Fibroblast of skin of back (primary cell): ENCODE measurements at regions not wholly inside any gene's neighbourhood (a gene's known extent, or its start where the extent isn't known, plus 50 kb on each side); places are given as distances from the start of the nearest gene placed in this dataset.

Source experiments
- DNase-seq: peaks from one replicate; pipeline ENCODE4 v3.0.0-alpha.2; 2013

DNA sequence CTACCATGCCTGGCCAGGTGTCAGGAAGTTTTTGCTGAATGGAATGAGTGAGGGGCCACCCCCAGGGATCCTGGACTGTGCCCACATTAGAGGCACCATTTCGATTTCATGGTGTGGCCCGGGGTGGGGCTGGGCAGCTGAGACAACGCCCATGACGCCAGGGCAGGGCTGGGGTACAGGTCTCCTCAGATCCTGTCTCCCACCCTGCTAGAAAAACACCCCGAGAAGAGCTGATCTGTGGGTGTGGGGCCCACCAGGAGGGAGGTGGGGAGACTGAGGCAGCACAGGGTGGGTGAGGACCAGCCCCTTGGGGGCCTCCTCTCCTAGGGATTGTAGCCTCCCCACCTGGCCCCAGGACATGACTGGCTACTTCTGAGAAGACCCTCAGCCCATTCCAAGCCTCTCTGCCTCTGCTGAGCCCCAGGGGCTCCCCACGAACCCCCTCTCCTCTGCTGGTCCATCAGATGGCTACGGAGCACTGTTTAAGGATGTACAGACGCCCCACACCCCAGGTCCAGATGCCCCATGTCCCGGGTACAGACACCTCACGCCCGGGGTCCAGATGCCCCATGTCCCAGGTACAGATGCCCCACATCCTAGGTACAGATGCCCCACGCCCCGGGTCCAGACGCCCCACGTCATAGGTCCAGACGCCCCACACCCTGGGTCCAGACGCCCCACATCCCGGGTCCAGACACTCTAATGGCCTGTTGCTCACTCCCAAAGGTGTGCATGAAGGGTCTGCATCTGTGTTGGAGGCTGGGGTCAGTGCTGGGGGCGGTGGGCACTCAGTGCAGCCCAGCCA, 99.4 kb downstream of the MICALL2 start:
- no peak for DNase-seq

DNA sequence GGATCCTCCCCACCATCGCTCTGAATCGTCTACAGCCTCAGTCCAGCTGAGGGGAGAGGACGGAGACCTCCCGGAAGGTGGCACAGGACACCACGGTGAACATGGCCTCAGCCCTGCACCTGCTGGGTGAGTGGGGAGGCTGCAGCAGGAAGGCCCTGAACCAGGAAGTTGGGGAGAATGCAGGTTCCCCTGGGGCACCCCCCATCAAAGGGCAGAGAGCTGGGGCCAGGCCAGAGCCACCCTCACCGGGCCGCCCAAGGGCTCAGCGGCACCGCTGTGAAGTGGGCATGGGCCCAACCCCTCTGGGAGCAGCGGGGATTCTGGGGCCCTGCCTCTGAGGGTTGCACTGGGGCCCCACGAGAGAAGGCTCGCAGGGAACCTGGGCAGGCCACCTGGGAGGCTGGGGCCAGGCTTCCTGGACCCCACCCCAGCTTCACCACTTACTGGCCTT, 98.7 kb downstream of the MICALL2 start:
- DNase-seq, result no peak

DNA sequence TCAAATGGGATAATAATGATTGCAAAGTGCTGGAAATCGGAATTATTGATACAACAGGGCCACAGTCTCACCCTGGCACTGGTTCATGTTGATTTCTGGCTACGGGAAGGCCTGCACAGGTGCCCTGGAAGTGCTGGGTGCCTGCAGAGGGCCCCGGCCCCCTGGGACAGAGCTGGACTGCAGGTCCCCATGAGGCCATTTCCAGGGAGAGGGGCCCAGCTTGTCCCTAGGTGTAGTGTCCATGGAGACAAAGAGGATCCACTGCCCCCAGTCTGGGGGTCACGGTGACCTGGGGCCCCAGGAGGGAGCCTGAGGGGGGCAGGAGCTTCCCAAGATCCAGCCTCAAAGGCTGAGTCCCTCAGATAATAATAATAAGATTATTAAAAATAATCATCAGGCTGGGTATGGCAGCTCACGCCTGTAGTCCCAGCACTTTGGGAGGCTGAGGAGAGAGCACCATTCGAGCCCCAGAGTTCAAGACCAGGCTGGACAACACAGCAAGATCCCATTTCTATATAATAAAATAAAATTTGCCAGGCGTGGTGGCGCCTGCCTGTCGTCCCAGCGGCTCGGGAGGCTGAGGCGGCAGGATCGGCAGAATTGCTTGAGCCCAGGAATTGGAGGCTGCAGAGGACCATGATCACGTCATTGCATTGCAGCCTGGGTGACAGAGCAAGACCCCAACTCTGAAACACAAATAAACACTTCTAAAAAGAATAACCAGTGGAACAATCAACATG, 98.1 kb downstream of the MICALL2 start:
- DNase-seq, result no peak

DNA sequence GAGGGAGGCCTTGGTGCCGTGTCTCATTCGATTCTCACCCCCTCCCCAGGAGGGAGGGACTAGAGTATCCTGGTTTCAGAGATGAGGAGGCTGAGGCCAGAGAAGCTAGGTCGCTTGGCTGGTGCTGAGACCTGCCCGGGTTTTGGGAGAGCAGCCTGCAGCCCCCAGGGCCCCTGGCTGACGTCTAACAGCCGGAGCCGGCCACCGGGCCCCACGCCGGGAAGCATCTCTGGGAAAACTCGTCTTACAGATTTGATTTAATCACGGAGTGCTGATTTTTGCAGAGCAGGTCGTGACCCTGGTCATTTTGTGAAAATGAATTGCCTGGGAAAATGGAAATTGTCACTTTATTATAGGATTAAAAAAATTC, 97.5 kb downstream of the MICALL2 start:
- no peak for DNase-seq

DNA sequence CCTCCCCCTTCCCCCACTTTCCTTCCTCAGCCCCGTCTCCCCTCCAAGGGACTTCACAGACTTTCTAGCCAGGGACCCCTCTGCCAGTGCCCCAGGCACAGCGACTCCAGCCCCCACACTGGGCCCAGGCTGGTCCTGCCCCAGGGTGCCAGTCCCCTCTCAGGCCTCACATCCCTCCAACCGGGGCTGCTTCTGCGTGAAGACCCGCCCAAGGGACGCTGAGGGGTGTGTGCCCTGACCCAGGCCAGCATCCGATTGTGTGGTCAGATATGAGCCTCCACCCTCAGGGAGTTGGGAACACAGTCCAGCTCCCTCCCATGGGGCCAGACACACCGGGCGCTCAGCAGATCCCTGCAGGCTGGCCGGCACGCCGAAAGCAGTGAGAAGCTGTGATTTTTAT, 97.0 kb downstream of the MICALL2 start:
- DNase-seq, result no peak

DNA sequence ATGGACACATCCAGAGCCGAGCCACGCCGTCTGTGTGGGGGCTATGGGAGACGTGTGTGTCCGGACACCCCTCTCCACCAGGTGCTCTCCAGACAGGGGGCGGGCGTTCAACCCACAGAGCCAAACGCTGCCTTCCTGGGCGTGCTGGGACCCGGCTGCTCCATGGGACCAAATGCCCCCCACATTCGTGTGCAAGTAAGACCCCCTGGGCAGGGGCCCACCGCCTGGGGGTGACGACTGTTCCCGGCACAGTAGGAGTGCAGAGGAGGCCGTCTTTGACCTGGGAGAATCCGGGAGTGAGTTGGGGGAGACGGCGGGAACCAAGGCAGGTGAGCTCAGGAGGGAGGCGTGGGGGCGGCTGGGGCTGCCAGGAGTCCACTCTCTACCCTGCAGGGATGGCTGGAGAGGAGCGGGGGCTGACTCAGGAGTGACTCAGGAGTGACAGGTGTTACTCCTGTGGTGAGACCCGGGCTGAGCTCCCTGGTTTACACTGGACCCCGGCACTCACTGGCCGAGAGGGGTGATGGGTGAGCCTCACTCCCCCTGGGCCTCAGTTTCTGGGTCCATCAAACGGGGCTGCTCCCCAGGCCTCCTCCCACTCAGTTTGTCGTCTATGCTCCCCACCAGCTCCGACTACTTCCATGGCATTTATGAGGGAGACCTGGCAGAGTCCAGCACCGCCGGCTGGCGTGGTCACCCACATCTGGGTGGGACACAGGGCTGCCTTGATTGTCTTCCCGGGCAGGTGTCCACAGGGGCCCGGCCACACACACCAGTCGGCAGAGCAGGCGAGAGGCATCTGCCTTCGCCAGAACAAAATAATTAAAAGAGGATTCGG, 95.0 kb downstream of the MICALL2 start:
- no peak for DNase-seq

DNA sequence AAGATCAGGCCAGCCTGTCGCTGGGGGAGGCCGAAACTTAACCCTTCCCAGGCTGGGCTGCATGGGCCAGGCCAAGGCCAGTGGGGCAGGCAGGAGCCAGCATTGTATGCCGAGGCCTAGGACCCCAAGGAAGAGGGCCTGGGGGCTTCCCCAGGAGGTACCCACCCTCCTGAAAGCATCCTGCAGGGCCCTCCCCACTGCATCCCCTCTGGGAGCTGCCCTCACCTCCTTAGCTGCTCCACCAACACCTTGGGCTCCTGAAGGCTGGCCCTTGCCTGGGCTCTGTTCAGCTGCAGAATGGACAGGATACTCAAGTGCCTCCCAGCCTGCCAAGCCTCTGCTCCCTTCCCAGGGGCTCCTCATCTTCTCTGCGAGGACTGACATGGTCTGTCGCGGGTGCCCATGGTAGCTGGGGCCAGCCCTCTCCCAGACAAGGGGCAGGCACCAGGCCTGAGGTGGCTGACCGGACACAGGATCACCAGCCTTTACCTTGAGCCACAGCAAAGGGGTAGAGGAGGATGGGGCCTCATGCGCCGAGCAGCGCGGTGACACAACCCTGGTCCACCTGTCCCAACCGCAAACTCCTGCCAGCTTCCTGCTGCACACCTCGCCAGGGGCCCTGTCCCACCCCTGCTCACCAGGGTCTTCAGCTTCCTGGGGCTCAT, 94.2 kb downstream of the MICALL2 start:
- no peak for DNase-seq

DNA sequence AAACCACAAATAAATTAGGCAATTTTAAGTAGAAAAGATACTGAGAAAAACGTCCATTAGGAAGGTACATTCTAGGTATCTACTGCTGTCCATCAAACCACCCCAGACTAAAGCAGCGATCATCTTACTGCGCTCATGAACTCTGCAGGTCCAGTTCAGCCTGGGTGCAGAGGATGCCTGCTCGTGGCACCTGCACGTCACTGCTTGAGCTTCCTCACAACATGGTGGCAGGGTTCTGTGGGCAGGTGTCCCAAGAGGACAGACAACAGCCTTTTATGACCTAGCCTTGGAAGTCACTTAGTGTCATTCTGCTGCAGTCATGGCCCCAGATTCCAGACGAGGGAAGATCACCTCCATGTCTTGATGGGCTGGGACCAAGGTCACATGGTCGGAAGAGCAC, 93.4 kb downstream of the MICALL2 start:
- DNase-seq, result no peak

DNA sequence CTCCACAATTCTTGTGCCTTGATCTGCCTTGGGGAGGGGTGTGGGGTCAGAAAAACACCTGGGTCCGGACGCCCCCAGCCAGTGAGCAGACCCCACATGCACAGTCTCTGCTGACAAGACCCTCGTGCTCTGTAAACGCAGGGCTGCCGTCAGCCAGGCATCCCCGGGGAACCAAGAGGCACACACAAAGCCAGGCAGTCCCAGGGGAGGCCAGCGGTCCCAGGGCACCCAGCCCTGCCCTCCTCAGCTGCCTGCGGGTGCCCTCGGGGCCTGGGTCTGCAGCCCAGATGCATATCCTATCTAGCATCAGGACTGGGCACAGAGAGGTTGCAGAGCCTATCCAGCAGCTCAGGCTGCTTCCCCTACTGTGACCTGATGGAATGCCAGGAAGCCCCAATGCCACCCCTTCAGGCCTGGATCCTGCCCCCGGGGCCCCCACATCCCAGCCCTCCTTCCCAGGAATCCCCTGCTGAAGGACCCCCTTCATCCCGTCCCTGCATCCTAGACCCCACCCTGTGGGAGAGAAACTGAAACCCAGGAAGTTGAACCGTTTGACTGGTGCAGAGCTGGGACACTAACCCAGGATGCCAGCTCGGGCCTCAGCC, 92.4 kb downstream of the MICALL2 start:
- no peak for DNase-seq

DNA sequence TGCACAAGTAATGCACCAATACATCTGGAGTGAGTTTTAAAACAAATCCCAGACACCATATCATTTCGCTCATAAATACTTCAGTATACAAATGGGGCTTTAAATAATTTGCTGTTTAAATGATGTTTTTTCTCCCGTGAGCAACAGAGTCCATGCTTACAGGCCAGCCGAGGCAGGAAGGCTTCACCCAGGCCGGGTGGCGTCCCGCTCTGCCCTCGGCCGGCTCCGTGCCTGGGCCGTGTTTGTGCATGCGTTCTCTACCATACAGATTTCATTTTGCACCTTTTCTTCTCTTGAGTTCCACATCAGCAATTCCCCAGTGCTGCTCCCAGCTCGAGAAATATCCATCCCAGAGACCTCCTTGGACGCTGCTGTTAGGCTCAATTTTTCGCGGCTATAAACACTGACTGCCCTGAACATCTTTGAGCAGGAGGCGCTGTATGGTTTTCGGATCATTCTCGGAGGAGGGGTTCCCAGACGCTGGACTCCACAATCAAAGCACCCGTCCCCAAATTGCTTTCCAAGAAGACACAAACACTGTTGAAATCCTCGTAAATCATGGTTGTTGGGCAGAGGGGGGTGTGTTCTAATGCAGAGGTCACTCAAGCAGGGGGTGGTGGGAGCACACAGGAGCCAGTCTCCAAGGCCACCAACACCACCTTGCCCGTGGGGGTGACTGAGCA, 91.6 kb downstream of the MICALL2 start:
- DNase-seq, result no peak

DNA sequence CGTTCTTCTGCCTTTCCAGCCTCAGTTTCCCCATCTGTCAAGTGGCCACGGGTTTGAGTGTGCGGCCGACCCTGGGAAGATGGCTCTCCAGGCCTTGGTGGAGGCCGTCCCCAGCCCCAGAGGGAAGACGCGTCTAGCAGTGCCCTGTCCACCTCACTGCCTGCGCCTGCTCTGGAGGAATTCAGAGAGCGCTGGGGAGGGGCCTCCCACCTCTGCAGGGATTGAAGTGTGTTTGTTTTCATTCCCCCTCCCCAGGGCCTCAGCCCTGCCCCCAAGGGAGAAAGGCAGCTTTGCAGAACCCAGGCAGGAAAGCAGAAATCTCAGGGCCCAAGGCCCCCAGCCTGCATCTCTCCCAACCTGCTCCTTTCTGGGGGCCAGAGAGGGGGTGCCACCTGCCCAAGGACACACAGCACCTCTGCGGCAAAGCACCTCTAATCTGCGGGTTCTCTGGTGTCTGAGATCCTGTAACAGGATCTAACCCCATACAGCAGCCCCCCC, 91.0 kb downstream of the MICALL2 start:
- DNase-seq, result no peak

DNA sequence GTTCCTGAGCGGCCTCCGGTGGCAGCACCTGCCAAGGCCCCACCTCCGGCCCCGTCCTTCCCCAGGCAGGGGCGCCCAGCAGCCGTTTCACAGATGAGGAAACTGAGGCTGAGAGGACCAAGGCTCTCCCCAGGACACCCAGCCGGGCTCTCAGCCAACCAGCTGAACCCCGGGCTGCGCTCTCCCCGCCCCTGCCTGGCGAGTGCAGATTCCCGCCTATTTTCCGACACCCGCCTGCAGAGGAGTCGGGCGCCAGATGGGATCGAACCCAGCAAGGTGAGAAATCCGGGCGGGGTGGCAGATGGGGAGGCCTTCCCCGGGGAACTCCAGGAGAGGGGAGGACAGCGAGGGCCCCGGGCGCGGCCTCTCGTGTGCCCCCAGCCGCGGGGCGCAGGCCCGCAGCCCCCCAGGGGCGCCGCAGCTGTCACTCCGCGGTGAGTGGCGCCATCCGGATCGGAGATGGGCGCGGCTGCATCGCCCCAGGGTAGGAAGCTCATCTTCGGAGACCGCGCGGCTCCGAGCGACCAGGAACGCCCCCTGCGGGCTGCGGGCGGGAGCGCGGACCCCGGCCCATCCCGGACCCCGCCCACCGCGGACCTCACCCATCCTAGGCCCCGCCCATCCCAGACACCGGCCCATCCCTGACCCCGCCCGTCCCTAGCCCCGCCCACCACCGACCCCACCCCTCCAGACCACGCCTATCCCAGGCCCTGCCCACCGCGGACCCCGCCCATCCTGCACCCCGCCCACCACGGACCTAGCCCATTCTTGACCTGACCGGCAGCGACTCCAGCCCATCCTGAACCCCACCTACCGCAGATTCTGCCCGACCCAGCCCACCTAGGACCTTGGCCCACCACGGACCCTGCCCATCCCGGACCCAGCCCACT, 90.3 kb downstream of the MICALL2 start:
- peak; percentile 10 for DNase-seq

DNA sequence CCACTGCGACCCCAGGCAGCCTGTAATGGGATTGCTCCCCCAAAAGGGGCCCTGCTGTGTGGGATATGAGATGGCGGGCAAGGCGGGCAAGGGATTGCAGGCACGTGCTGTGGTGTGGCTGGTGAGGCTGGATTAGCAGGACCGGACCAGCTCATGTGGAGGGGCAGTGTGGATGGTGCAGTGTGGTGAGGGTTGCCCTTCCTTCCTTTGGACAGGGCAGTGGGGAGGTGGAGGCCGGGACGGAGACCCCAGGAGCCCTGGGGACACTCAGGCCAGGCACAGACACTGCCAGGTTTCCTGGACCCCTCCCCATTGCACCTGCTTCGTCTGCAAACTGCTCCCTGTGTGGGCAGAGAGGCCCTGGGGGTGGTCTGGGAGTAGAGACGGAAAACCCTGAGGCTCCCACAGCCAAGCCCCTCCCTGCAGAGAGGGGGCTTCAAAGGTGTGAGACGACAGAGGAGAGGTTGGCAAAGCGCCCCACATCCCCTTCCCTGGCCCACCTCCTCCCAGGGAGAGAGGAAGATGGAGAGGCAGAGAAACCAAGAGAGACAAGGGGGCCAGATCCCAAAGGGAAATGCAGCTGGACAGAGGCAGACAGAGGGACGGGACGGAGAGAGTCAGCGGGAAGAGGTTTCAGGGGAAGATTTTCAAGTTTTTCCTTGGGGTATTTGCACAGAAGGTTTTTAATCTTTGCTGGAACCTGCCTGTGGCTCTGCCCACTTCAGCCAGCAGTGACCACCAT, 89.2 kb downstream of the MICALL2 start:
- no peak for DNase-seq

DNA sequence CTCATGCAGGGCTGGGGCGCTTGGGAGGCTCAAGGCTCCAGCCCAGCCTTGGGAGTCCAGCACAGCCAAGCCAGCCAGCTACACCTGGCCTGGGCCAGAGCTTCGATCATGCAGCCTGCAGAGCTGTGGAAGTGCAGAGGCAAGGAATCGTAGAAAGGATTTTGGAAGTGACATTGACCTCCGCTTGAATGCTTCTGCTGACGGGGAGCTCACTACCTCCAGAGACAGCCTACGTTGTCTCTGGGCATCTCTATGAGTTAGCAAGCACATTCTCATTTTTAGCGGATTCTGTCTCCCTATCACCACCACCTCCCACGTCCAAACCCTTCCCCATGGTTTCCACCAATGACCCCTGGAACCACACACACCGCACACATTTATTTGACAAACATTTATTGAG, 88.5 kb downstream of the MICALL2 start:
- DNase-seq, result no peak

DNA sequence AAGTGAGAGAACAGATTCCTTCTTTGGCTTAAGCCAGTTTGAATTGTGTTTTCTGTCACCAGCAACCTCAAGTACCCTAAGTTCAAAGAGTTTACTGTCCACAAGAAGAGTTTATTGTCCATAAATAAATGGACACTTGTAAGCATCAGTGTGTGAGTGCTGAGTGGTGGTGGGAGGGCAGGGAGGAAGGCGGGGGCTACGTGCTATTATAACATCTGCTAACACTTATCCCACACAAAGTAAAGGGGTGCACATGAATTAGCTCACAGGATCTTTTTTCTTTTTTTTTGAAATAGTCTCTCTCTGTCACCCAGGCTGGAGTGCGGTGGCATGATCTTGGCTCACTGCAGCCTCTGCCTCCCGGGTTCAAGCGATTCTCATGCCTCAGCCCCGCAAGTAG, 87.2 kb downstream of the MICALL2 start:
- no peak for DNase-seq

DNA sequence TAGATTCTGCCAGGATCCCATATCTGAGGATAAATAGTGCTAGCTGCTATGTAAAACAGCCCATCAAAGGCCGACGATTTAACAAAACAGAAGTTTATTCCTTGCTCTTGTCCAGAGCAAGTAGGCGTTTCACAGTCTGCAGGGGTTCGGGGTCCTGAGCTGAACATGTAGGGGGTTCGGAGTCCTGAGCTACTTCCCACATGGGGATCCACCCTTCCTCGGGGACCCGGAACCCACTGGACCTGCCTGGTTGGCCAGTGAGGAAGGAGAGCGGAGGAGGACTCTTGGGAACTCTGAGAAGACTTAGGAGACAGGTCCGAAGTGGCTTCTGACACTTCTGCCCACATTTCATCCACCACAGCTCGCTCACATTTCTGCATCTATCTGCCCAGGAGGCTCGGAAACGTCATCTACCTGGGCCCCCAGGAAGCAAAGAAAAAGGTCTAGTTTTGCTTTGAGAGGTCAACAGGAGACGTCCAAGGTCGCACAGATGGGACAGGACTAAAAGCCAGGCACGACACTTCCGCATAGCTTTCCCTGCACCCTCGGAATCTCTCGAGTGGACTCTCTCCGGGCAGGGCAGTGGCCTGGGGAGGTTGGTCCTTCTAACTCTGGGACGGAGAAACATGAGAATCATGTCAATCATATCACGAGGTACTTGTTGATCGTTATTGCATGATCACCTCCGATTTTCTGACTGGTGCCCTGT, 86.4 kb downstream of the MICALL2 start:
- DNase-seq, result no peak

DNA sequence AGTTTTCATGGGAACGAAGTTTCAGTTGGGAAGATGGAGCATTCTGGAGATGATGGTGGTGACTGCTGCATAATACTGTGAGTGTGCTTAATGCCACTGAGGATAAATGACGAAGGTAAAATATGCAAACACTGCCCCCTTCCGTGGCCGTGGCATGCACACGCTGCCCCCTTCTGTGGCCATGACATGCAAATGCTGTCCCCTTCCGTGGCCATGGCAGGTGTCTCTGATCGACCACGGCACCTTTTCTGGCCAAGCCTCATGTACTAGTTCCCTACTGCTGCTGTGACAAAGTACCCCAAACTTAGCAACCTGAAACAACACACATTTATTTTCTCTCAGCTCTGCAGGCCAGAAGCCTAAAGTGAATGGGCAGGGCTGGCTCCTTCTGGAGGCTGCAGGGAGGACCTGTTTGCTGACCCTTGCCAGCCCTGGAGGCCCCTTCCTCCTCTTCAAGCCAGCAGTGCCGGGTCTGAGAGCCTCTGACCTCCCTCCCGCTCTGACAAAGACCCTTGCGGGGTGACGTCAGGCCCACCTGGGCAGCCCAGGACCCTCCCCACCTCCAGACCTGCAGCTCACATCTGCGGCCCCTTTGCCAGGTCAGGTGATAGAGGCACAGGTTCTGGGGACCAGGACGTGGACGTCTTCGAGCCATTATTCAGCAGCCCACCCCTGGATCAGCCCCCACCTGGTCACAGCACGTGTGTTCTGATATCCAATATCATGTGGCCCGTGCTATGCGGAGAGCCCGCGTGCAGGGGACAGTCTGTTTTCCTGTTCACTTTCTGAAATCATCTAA, 82.0 kb downstream of the MICALL2 start:
- DNase-seq, result no peak
